ENCODE measurements at regions not wholly inside any gene's neighbourhood (a gene's known extent, or its start where the extent isn't known, plus 50 kb on each side); places are given as distances from the start of the nearest gene placed in this dataset.
"Not testable (repeated sequence)": the region's sequence is repeated elsewhere in the genome, so short reads cannot be mapped to it uniquely, and the experiment has no call there.

- Mint-ChIP-seq H3K4me1 (ENCODE audit: low read depth) (no peaks in the 10 kb centered on the region), H3K27ac (no peak overlapping the region), H3K9me3 (peaks cover 4% of the 10 kb centered on the region), H3K27me3 (no peaks in the 10 kb centered on the region), H3K36me3 (ENCODE audit: low read depth) (no peaks in the 10 kb centered on the region), H3K4me3 (no peak overlapping the region)
These were observed 462.7 kb upstream of the ZNF507 start for GRCh38 chr19:31882709-31883108.

- H3K36me3 Mint-ChIP-seq (ENCODE audit: low read depth) = no peaks in the 10 kb centered on the region
- H3K27me3 Mint-ChIP-seq = no peaks in the 10 kb centered on the region
- H3K27ac Mint-ChIP-seq = no peak overlapping the region
- H3K4me1 Mint-ChIP-seq (ENCODE audit: low read depth) = no peaks in the 10 kb centered on the region
- H3K4me3 Mint-ChIP-seq = no peak overlapping the region
- H3K9me3 Mint-ChIP-seq = peaks cover 4% of the 10 kb centered on the region
These were observed 462.0 kb upstream of the ZNF507 start for GRCh38 chr19:31883296-31883990.

- no peaks in the 10 kb centered on the region for H3K4me1 Mint-ChIP-seq (ENCODE audit: low read depth)
- H3K27ac Mint-ChIP-seq = no peak overlapping the region
- H3K9me3 Mint-ChIP-seq = peaks cover 4% of the 10 kb centered on the region
- no peak overlapping the region for H3K4me3 Mint-ChIP-seq
- no peaks in the 10 kb centered on the region for H3K36me3 Mint-ChIP-seq (ENCODE audit: low read depth)
- no peaks in the 10 kb centered on the region for H3K27me3 Mint-ChIP-seq
These were observed 460.0 kb upstream of the ZNF507 start for GRCh38 chr19:31885280-31885853.

- Mint-ChIP-seq H3K27me3 (no peaks in the 10 kb centered on the region), H3K36me3 (ENCODE audit: low read depth) (no peaks in the 10 kb centered on the region), H3K4me1 (ENCODE audit: low read depth) (no peaks in the 10 kb centered on the region), H3K27ac (no peak overlapping the region), H3K4me3 (no peak overlapping the region), H3K9me3 (peaks cover 8% of the 10 kb centered on the region)
These were observed 455.2 kb upstream of the ZNF507 start for GRCh38 chr19:31890230-31890629.

- Mint-ChIP-seq H3K27me3 (no peaks in the 10 kb centered on the region), H3K4me1 (ENCODE audit: low read depth) (no peaks in the 10 kb centered on the region), H3K9me3 (peaks cover 11% of the 10 kb centered on the region), H3K4me3 (no peak overlapping the region), H3K27ac (no peak overlapping the region), H3K36me3 (ENCODE audit: low read depth) (no peaks in the 10 kb centered on the region)
These were observed 453.4 kb upstream of the ZNF507 start for GRCh38 chr19:31892060-31892459.

GRCh38 chr19:31893491-31893890, 451.9 kb upstream of the ZNF507 start:
- H3K36me3 Mint-ChIP-seq (ENCODE audit: low read depth); H3K27me3 Mint-ChIP-seq; H3K27ac Mint-ChIP-seq; H3K4me1 Mint-ChIP-seq (ENCODE audit: low read depth); H3K4me3 Mint-ChIP-seq: not testable (repeated sequence)
- peaks cover 11% of the 10 kb centered on the region for H3K9me3 Mint-ChIP-seq

GRCh38 chr19:31894451-31894850, 451.0 kb upstream of the ZNF507 start:
- no peaks in the 10 kb centered on the region for H3K27me3 Mint-ChIP-seq
- H3K27ac Mint-ChIP-seq = no peak overlapping the region
- no peaks in the 10 kb centered on the region for H3K4me1 Mint-ChIP-seq (ENCODE audit: low read depth)
- H3K36me3 Mint-ChIP-seq (ENCODE audit: low read depth) = no peaks in the 10 kb centered on the region
- H3K4me3 Mint-ChIP-seq = no peak overlapping the region
- H3K9me3 Mint-ChIP-seq = peaks cover 11% of the 10 kb centered on the region

GRCh38 chr19:31897292-31897691, 448.1 kb upstream of the ZNF507 start:
- Mint-ChIP-seq H3K4me3 (no peak overlapping the region), H3K36me3 (ENCODE audit: low read depth) (no peaks in the 10 kb centered on the region), H3K9me3 (peaks cover 12% of the 10 kb centered on the region), H3K27ac (no peak overlapping the region), H3K4me1 (ENCODE audit: low read depth) (no peaks in the 10 kb centered on the region), H3K27me3 (no peaks in the 10 kb centered on the region)

- Mint-ChIP-seq H3K4me1 (ENCODE audit: low read depth) (no peaks in the 10 kb centered on the region), H3K9me3 (peaks cover 11% of the 10 kb centered on the region), H3K27ac (no peak overlapping the region)
These were observed 444.4 kb upstream of the ZNF507 start for GRCh38 chr19:31900991-31901390.

GRCh38 chr19:31902821-31903220, 442.6 kb upstream of the ZNF507 start:
- Mint-ChIP-seq H3K36me3 (ENCODE audit: low read depth) (no peaks in the 10 kb centered on the region), H3K4me3 (no peak overlapping the region), H3K9me3 (peaks cover 13% of the 10 kb centered on the region), H3K27me3 (peaks cover 8% of the 10 kb centered on the region), H3K27ac (no peak overlapping the region), H3K4me1 (ENCODE audit: low read depth) (peaks cover 3% of the 10 kb centered on the region)

More at GRCh38 chr19:31900991-31901390, 444.4 kb upstream of the ZNF507 start:
- H3K27me3 Mint-ChIP-seq = peaks cover 8% of the 10 kb centered on the region
- no peak overlapping the region for H3K4me3 Mint-ChIP-seq
- no peaks in the 10 kb centered on the region for H3K36me3 Mint-ChIP-seq (ENCODE audit: low read depth)

GRCh38 chr19:31903979-31904378, 441.4 kb upstream of the ZNF507 start:
- Mint-ChIP-seq H3K36me3 (ENCODE audit: low read depth) (no peaks in the 10 kb centered on the region), H3K27me3 (peaks cover 8% of the 10 kb centered on the region), H3K4me3 (no peak overlapping the region), H3K9me3 (peaks cover 13% of the 10 kb centered on the region), H3K4me1 (ENCODE audit: low read depth) (peaks cover 3% of the 10 kb centered on the region), H3K27ac (no peak overlapping the region)

- Mint-ChIP-seq H3K27me3 (peaks cover 8% of the 10 kb centered on the region), H3K27ac (no peak overlapping the region), H3K4me3 (no peak overlapping the region), H3K9me3 (peaks cover 7% of the 10 kb centered on the region), H3K36me3 (ENCODE audit: low read depth) (no peaks in the 10 kb centered on the region), H3K4me1 (ENCODE audit: low read depth) (peaks cover 3% of the 10 kb centered on the region)
These were observed 439.1 kb upstream of the ZNF507 start for GRCh38 chr19:31906111-31906871.

GRCh38 chr19:31907661-31908060, 437.7 kb upstream of the ZNF507 start:
- H3K27ac Mint-ChIP-seq = no peak overlapping the region
- H3K36me3 Mint-ChIP-seq (ENCODE audit: low read depth) = no peaks in the 10 kb centered on the region
- no peak overlapping the region for H3K4me3 Mint-ChIP-seq
- H3K27me3 Mint-ChIP-seq = peaks cover 8% of the 10 kb centered on the region
- peaks cover 3% of the 10 kb centered on the region for H3K4me1 Mint-ChIP-seq (ENCODE audit: low read depth)
- peaks cover 7% of the 10 kb centered on the region for H3K9me3 Mint-ChIP-seq

- no peak overlapping the region for H3K4me3 Mint-ChIP-seq
These were observed 437.3 kb upstream of the ZNF507 start for GRCh38 chr19:31908080-31908479.

GRCh38 chr19:31908496-31909225, 436.7 kb upstream of the ZNF507 start:
- no peak overlapping the region for H3K27ac Mint-ChIP-seq
- H3K9me3 Mint-ChIP-seq = peaks cover 7% of the 10 kb centered on the region
- H3K36me3 Mint-ChIP-seq (ENCODE audit: low read depth) = no peaks in the 10 kb centered on the region
- peaks cover 3% of the 10 kb centered on the region for H3K4me1 Mint-ChIP-seq (ENCODE audit: low read depth)
- peaks cover 3% of the 10 kb centered on the region for H3K27me3 Mint-ChIP-seq
- H3K4me3 Mint-ChIP-seq = no peak overlapping the region

More at GRCh38 chr19:31908080-31908479, 437.3 kb upstream of the ZNF507 start:
- Mint-ChIP-seq H3K27ac (no peak overlapping the region), H3K9me3 (peaks cover 7% of the 10 kb centered on the region), H3K4me1 (ENCODE audit: low read depth) (peaks cover 3% of the 10 kb centered on the region), H3K27me3 (peaks cover 8% of the 10 kb centered on the region), H3K36me3 (ENCODE audit: low read depth) (no peaks in the 10 kb centered on the region)
